ENCODE measurements at regions not wholly inside any gene's neighbourhood (a gene's known extent, or its start where the extent isn't known, plus 50 kb on each side); places are given as distances from the start of the nearest gene placed in this dataset.

DNA sequence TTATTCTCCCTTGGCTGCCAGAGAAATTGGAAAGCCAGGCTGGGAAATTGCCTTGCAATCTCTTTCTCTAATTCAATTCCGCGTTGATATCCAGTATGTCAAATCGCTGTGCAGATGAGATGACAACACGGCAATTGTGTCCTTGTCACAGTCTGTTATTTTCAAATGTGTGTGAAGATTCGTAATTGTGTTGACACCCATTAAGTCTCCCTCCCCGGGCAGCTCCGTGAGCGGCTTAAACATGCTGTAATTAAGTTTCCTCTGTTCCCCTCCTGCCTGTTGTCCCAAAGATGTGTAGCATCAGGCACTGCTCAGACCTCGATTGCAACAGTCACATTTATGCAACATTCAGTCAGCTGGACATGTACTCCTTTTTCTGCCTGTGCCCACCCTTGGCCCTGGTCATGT, 209.5 kb downstream of the LPIN1 start:
- DNase-seq: no peak

DNA sequence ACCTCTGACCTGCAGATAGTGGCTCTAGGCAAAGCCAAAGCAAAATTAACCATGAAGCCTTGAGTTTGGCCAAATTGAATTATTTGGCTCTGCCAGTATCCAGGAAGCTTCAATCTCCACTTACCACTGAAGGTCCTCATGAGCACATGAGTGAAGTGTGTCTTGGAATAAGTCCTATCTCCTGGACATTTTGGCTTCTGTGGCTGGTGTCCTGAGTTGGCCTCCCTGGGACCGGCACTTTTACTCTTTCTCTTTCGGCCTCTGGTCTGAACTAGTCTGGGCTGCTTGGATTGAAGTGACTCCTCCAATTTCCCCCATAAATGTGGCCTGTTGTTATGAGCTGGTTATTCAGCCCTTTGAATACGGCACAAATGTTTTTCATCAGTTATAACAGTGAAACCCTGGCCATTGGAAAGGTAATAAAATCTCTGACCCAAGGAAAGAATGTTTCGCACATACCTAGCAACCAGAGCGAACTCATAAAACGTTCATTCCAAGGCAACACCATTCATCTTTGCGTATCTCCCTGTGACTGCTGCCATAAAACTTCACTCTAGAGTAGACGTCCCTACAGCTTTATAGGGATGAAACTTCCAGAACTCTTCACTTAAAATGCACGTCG, 216.4 kb downstream of the LPIN1 start:
- DNase-seq: no peak

DNA sequence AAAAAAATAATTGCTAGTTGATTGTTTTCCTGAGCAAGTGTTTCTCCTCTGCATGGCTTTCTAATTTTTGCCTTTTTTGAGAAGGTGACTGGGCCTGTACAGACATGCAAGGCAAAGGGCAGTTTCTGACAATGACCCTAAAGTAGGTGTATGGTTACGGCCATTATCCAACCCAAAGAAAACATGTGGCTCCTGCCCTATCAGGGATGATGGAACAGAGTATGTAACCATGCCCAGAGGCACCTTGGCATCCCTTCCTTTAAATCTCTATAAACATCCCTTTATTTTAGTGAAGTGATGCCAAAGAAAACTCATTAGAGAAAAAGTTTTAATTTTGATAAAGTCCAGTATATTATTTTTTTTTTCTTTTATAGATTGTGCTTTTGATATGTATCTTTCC, 217.5 kb downstream of the LPIN1 start:
- DNase-seq: no peak

DNA sequence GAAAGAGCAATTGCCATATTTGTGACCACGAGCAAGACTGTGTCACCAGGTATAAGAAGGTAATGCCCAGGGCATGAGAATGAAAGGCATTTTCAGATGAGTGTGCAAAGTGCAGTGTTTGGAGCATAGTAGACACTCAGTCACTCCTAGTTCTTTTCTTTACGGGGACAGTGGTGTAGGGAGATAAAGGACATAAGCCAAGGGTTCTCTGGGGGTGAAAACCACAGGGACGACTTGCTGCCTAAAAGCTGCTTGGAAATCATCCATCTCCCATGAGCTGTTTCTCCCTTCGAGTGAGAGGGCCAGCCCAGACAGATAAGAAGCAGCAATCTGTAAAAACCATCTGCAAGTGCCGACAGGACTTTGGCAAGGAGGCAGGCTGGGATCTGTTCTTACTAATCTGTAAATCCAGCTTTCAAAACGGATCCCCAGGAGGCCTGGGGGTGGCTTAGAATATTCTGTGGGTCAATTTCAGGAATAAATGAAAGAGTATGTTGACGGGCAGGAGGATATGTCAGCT, 221.6 kb downstream of the LPIN1 start:
- DNase-seq: no peak

DNA sequence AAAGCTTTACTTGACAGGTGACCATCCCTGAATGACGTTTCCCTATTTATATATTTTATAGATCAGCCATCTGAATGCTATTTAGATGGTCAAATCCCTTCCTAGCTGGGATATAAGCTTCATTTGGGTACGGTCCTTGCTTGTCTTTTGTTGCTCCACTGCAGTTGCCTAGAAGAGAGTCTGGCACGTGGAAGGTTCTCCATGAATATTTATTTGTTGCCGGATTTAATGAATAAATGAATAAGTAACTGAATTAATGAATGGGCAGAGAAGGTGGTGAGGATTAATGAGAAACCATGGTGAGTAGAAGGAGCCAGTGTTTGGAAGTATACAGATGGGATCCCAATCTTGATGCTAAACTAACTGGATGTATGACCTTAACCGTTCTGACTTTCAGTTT, 222.1 kb downstream of the LPIN1 start:
- DNase-seq: no peak

DNA sequence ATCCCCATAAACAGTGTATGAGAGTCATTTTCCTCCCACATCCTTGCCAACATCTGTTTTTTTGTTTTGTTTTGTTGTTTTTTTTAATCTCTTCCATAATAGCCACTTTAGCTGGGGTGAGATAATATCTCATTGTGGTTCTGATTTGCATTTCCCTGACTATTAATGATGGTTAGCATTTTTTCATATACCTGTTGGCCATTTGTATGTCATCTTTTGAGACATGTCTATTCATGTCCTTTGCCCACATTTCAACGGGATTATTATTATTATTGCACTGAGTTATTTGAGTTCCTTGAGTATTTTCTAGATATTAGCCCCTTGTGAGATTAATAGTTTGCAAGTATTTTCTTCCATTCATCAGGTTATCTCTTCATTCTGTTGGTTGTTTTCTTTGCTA, 223.3 kb downstream of the LPIN1 start:
- DNase-seq: no peak

DNA sequence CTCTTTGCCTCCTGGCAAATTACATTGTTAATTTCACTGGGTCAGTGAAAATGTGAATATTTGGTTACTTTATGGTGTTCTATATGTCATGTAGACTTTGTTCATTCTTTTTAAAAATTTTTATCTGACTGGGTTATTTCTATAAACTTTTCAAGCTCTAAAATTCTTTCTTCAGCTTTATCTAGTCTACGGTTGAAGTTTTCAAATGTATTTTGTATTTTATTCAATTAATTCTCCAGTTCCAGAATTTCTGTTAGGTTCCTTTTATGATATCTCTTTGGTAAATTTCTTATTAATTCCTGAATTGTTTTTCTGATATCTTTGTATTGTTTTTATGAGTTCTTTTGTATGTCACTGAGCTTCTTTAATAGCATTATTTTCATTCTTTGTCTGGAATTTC, 228.1 kb downstream of the LPIN1 start:
- DNase-seq: no peak

DNA sequence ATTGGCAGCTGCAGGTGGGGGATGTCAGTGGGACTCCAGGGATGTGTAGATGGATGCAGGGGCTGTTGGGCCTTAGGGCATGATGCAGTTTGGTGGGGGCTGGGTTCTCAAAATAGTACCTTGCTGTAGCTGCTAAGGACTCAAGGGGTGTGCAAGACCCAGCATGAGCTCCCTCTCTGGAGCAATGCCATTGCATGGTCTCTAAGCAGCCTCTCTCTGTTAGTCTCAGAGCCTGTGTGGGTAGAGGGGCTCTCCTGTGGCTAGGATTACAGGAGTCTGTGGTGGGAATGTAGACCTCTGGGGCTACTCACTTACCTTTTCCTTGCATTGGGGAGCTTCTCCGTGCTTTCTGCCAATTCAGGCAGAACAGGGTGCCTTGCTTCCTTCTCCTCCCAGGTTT, 228.9 kb downstream of the LPIN1 start:
- no peak for DNase-seq

DNA sequence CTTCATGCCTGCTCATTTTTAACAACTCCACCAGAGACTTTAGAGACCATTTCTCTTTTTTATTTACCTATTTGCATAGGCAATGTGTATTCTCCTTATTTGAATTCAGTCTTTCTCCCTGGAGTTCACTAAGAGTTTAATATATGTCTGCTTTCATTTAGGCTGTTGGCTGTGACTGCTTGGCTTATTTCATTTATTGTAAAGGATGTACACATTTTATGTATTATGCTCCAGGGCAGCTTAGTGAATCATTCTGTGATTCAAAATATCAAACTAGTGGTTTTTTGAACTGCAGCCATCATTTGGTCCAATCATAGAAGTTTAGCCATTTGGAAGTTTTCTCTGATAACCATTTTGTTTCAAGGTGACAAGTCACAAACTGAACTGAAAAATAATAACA, 229.6 kb downstream of the LPIN1 start:
- DNase-seq: no peak

DNA sequence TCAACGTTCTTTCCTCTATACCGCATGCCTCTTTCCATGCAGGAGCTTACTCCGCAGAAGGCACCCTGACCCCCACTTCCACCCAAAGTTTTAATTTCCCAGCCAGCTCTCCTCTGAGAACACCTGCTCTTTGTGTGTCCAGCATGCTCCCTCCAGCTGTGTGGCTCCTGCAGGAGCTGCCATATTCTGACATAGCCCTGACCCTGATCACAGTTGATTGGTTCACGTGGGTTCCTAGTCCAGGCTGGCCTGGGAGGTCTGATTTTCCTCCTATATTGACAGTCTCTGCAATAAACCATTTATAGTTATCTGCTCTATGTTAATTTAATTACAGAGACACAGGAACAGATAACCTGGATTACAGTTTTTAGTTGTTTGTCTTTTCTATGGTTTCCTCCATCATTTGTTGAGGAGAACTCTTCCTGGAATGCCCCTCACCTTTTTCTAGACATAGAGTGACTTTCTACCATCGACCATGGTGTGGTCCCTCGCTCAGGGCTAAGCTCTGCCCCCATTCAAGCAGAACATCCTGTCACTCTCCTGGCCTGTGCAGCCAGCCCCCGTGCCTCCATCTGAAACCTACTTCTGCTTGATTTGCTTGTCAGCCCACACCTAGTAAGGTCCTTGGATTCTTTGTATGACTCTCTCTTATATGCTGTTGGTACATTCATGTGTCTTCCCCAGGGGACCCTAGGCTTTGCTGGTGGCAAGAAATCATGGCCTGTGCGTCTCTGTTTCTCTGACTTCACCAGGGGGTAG, 231.5 kb downstream of the LPIN1 start:
- DNase-seq: no peak

DNA sequence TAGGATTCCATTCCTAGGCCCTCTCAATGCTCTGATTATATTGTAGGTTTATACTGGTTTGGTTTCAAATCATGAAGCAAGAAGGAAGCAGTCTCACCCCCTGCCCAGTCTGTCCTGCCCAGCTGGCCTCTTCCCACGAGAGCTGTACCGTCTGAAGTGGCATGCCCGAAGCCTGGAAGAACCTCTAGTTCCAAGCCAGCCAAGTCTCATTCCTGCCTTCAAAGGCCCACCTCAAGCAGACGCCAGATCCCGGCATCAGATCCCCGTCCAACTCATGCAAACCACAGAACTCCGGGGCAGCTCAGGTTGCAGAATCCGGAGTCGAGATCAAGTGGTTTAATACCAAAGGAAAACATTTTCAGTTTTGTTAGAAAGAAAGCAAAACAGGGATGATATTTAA, 234.4 kb downstream of the LPIN1 start:
- no peak for DNase-seq

DNA sequence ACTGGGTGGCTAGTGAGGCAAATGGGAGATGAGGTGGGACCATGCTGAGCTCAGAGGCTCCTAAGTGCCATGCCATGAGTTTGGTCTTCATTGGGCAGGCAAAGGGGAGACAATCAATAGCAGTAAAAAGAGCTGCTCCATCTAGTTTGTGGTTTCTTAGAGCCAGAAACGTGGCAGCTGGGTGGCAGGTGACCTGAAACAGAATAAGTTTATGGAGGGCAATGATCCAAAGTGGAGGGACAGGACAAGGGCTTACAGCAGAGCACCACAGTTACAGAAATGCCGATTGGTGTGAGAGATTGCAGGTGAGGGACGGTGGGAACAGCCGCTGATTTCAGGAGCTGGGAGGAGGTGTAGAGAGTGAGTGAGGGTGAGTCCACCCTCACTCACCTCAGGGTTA, 237.0 kb downstream of the LPIN1 start:
- no peak for DNase-seq

DNA sequence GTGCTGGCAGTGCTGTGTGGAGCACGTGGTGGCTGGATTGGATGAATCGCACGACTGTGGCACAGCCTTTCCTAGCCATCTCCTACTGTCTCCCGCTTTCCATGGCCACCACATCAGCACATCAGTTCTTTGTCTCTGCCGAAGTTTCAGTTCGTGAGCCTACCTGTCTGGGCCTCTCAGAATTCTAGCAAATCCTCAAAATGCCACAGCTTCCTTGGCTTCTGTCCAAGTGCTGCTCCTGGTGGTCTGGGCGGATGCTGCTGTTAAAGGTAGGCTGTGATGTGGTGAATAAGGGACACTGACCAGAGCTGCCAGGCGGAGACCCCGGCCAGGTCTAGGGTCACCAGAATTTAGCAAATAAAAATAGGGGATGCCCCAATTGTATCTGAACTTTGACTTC, 237.4 kb downstream of the LPIN1 start:
- no peak for DNase-seq

DNA sequence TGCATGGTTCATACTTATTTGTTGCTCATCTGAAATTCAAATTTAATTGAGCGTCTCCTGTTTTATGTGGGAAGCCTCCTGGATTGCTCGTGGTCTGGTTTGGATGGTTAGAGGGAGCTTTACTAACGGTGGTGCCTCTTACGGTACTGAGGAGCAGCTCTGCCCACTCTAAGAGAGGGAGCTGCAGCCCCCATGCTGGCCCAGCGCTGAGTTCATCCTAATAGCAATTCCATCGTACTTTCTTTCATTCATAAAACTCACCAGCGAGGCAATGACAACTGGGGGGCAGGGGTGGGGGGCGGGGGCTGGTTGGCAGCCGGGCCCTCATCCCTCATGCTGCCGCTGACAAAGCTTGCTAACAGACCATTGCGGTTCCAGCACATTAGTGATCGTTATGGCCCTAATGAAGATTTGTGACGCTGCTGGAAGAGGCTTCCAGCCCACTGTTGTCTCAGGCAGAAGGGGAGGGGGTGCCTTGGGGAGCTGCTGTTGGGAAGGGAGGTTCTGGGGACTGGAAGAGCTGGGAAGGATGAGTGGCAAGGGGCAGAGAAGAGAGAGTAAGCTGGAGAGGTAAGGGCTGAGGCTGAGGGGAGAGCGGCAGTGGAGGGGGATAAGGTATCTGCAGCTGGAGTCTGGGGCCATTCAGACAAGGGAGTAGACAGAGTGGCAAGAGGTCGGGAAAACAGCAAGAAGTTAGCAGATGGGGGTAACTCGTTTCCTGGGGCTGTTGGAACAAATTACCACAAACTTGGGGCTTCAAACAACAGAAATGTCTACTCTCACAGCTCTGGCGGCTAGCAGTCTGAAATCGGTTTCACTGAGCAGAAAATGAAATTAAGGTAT, 238.1 kb downstream of the LPIN1 start:
- no peak for DNase-seq

DNA sequence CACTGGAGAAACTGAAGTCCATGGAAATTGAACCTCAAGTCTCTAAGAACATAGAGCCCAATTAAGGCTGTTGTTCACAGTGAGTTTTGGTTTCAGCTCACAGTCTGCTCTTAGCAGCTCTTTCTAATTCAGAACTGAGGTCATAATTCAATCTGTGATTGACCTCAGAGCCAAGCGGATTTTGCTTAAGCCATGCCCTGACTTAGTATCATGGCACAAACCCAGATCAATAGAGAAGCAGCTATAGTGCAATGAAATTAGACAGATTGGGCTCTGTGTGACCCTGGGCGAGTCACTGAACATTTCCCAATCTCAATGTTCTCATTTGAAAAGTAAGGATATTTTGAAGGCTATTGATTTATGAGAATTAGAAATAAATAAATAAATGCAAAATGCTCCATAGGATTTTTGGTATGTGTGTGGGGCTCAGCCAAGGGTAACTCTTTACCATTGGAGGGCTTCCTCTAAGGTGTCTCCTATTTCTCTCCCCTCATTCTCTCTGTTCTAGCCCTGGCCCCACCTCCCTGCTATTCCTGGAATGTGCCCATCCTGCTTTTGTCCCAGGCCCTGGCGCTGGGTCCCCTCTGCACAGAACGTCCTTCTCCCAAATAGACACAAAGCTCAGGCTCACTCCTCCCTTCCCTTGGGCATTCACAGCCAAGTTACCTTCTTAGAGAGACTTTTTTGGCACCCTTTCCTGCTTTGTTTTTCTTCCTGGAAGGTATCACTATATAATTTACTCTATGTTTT, 239.6 kb downstream of the LPIN1 start:
- DNase-seq: no peak

DNA sequence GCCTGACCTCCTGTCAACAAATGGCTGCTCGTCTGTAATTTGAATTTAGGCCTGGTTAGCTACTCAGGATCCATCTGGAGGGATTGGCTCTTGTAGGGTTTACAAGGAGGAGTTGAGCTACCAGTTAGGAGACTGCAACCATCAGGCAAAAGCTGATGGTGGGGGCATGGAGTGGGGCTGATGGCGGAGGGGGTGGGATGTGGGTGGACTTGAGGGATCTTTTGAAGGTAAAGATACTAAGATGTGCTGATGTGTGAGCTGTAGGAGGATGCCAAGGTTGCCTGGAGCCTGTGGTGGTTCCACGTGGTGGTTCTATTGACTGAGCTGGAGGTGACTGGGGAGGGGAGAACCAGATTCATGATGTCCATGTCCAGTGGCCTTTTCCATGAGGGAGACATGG, 240.7 kb downstream of the LPIN1 start:
- no peak for DNase-seq

DNA sequence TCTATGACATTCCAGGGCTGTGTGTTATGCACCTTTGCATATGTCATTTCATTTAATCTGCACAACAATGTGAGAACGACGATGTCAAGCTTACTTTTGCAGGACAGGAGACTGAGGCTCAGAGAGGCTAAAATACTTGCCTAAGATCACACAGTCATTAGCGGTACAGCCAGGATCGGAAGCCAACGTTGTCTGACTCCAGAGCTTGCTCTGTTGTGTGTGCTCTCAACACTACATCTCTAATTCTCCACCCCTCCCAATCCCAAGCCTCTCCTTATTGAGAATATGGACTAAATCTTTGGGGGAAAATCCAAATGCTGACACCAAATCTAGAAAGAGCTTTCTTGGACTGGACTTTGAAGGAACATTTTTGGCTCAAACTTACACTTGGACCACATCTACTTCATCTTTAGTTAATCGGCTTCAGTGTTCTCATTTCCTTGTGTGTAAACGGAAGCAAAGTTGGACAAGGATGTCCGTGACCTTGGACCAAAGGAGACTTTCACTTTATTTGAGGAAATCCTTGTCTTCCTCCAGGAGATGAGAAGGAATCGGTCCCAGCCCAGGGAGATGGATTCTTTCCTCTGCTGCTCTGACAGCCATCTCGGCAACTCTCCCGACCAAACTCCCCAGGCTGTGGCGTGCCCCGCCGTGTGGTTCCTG, 242.4 kb downstream of the LPIN1 start:
- no peak for DNase-seq

DNA sequence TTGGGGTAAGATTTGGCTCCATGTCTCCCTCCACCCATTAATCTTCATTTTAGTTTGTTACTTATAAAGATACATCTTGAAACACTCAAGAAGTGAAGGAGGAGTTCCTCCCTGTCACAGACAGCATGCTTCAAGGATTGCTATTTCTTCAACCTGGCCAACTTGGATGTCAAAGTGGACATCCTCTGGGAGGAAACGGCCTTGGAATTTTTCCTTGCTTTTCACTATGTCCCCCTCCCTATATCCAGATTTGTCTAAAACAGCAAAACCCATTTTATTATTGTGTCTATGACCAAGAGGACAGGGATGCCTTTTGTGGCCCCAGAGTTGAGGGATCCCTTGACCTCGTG, 242.9 kb downstream of the LPIN1 start:
- DNase-seq: no peak

DNA sequence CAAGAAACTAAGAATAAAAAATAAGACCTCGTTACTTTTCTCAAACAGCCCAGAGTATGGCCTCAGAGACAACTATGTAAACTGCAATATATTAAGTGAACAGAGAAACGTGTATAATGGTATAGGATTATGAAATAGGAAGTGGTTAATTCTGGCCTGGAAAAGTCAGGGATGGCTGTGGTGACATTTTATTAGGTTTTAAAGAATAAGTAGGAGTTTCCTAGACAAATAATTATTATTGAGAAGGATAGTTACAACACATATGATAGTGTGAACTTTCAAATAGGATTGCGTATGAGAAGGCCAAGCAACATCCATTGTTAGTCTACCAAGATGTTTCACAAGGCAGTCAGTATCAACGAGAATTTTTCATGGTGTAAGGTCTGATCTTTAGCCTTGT, 244.1 kb downstream of the LPIN1 start:
- DNase-seq: no peak

DNA sequence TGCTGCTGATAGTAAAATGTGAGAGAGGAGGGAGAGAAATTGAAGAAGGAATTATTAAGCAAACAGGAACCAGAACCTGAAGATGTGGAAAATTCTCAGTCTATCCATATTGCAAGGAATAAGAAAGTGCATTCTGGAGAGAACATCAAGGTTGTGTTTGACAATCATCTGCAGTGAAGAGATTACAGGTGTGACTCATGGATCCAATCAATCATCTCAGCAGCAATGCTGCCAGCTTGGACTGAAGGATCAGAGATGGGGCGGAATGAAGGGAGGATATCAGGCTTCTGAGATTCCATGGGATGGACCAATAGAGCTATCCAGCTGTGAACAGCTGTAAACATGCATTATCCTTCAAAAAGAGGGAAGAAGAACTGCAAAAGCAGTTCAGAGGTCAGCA, 247.3 kb downstream of the LPIN1 start:
- no peak for DNase-seq

DNA sequence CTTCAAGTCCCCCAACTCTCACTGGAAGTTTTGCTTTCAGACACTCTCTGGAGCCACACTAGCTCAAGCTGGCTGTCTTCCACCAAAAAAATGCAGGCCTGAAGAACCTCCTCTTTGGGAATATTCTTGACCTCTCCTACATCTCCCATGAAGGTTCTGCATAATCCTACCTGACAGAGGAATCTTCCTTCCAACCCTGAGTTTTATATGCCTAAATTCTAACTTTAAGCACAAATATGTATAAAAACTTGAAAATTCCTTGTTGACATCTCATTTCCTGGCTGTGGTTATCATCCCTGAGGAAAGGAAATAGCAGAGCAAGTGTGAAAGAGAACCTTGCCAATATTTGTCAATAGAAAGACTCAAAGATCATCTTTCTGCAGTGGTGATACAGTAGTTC, 249.0 kb downstream of the LPIN1 start:
- no peak for DNase-seq

DNA sequence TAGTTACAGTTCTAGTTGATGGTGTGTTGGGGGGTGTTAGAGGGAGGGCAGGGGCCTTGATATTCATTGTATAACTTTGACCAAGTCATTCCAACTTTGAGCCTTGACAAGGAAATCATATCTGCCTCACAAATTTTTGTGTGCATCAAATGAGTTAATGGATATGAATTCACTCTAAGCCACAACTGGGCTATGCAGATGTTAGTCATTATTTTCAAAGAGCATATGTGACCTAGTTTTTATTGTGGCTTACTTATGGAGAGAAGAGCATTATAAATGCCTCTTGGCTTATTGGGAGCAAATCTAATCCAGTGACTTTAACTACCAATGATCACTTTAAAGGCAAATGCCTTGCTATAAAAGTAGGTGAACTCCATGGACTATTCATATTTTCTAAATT, 250.2 kb downstream of the LPIN1 start:
- DNase-seq: no peak

DNA sequence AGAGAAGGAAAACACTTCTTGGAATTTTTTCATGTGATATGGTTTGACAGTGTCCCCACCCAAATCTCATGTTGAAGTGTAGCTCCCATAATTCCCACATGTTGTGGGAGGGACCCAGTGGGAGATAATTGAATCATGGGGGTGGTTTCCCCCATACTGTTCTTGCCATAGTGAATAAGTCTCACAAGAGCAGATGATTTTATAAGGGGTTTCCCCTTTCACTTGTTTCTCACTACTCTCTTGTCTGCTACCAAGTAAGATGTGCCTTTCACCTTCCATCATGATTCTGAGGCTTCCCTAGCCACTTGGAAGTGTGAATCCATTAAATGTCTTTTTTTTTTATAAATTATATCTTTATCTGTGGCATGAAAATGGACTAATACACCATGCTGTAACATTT, 250.7 kb downstream of the LPIN1 start:
- DNase-seq: no peak

Measured in NCI-H1930 (cell line).